HUES6 (cell line): ENCODE measurements at regions not wholly inside any gene's neighbourhood (a gene's known extent, or its start where the extent isn't known, plus 50 kb on each side); places are given as distances from the start of the nearest gene placed in this dataset.

ENCODE experiments used
- H3K27ac ChIP-seq: 2 replicates; pipeline ENCODE4 v1.7.0; 2013; ENCODE audit warnings: low read depth, mild to moderate bottlenecking, low read length, inconsistent platforms
- H3K27me3 ChIP-seq: 2 replicates; pipeline ENCODE4 v1.6.1; 2013; ENCODE audit warnings: low read length; ENCODE audit not compliant: control insufficient read depth, insufficient read depth
- H3K36me3 ChIP-seq: 2 replicates; pipeline ENCODE4 v1.6.1; 2013; ENCODE audit warnings: low read length; ENCODE audit not compliant: control insufficient read depth, insufficient read depth
- H3K4me1 ChIP-seq: 2 replicates; pipeline ENCODE4 v1.6.1; 2013; ENCODE audit warnings: low read length; ENCODE audit not compliant: control insufficient read depth, insufficient read depth
- H3K4me3 ChIP-seq: 2 replicates; pipeline ENCODE4 v1.5.1; 2013; ENCODE audit warnings: low read depth, low read length
- H3K9ac ChIP-seq: one replicate; pipeline ENCODE4 v1.6.1; 2013; ENCODE audit warnings: mild to moderate bottlenecking, low read length
- H3K9me3 ChIP-seq: 2 replicates; pipeline ENCODE4 v1.6.1; 2013; ENCODE audit warnings: low read depth, low read length; ENCODE audit not compliant: control insufficient read depth, insufficient read depth

DNA sequence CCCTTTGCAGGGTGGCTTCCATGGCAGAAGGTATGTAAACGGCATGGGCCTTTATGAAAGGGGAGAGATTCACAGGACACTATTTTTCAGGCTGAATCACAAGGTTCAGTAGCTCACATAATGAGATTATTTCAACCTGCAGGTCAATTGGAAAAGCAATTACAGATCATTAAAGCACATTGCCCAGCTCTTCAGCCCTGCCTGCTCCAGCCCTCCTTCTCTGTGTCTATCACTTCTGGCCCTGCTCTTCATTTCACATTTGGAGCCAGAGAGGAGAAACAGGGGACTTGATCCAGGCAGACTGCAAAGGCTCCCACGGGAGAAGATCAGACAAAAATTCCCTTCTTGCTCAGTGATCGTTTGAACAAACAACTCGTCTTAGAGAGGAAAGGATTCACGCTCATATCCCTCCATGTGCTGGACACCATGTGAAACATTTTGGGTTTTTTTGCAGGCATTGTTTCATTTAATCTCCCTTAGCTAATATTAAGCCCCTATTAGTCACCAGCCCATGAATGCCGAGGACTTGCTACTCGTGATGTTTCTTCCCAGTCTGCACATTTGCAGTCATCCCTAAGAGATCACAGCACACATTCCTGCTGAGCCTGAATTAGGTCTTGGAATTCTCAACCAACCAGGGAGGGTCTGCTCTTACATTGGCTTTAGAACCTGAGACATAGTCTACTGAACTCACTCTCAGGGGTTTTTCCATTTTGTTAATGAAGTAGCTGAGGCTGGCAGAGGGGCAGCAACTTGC lies 443.9 kb upstream of the CCL2 start:
- no peak overlapping the region for H3K9ac ChIP-seq
- H3K9me3 ChIP-seq = no peaks in the 10 kb centered on the region
- H3K4me3 ChIP-seq = no peak overlapping the region
- H3K27ac ChIP-seq = no peak overlapping the region
- peaks cover 6% of the 10 kb centered on the region; the same call in 1 of the 2 replicates for H3K4me1 ChIP-seq
- 0 out of 2 replicates have a peak, but pooled peaks cover 3% of the 10 kb centered on the region for H3K27me3 ChIP-seq
- no peaks in the 10 kb centered on the region for H3K36me3 ChIP-seq

- H3K27me3 ChIP-seq = 0 out of 2 replicates have a peak, but pooled peaks cover 3% of the 10 kb centered on the region
- H3K27ac ChIP-seq = no peak overlapping the region
- H3K4me3 ChIP-seq = no peak overlapping the region
- no peaks in the 10 kb centered on the region for H3K36me3 ChIP-seq
- no peaks in the 10 kb centered on the region; the same call in 1 of the 2 replicates for H3K4me1 ChIP-seq
- H3K9me3 ChIP-seq = no peaks in the 10 kb centered on the region
- no peak overlapping the region for H3K9ac ChIP-seq
These were observed 443.0 kb upstream of the CCL2 start for GRCh38 chr17:33811984-33812577.

DNA sequence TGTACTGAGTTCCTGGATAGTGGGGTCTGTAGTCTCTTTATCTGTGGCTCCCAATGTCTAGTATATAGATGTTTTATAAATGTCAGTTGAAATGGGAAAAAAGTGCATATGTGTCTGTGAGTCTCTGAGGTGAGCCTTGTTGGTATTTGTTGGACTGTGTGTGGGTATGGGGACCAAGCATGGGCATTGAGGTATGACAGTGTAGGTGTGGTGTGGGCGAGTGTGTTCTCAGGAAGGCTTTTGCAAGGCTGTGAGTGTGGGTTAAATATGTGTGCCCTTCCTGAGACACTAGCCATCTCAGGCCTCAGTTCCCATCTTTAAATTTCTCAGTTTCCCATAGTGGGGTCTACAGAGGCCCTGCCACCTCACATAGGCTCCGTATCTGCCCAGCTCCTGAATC lies 440.2 kb upstream of the CCL2 start:
- 0 out of 2 replicates have a peak, but pooled peaks cover 4% of the 10 kb centered on the region for H3K27me3 ChIP-seq
- H3K9ac ChIP-seq = no peak overlapping the region
- H3K36me3 ChIP-seq = no peaks in the 10 kb centered on the region
- H3K9me3 ChIP-seq = no peaks in the 10 kb centered on the region
- H3K27ac ChIP-seq = no peak overlapping the region
- H3K4me3 ChIP-seq = no peak overlapping the region
- H3K4me1 ChIP-seq = no peaks in the 10 kb centered on the region; the same call in 1 of the 2 replicates

DNA sequence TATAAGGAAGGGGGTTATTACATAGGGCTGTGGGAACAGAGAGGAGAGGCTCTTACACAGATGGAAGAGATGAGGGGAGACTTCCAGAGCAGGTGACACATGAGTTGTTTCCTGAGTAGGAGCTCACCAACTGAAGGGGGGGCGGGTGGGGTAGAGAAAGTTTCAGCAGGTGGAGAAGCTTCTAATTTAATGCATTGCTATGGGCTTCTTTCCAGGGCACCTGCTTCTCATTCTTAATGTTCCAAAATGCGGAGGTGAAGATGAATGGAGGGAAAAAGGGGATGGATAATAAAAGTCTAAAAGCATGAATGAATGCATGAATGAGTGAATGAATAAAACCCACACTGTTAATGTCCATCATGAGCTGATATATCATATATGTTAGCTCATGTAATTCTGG lies 439.0 kb upstream of the CCL2 start:
- Histone ChIP-seq H3K4me3 (no peak overlapping the region), H3K36me3 (no peaks in the 10 kb centered on the region), H3K9ac (no peak overlapping the region), H3K4me1 (no peaks in the 10 kb centered on the region; the same call in 1 of the 2 replicates), H3K27ac (no peak overlapping the region), H3K27me3 (0 out of 2 replicates have a peak, but pooled peaks cover 5% of the 10 kb centered on the region), H3K9me3 (no peaks in the 10 kb centered on the region)

GRCh38 chr17:33816842-33817617 lies 438.1 kb upstream of the CCL2 start:
- no peaks in the 10 kb centered on the region for H3K36me3 ChIP-seq
- H3K27ac ChIP-seq = no peak overlapping the region
- H3K9me3 ChIP-seq = no peaks in the 10 kb centered on the region
- no peak overlapping the region for H3K9ac ChIP-seq
- H3K27me3 ChIP-seq = 0 out of 2 replicates have a peak, but pooled peaks cover 7% of the 10 kb centered on the region
- no peak overlapping the region for H3K4me3 ChIP-seq
- no peaks in the 10 kb centered on the region; the same call in 1 of the 2 replicates for H3K4me1 ChIP-seq

DNA sequence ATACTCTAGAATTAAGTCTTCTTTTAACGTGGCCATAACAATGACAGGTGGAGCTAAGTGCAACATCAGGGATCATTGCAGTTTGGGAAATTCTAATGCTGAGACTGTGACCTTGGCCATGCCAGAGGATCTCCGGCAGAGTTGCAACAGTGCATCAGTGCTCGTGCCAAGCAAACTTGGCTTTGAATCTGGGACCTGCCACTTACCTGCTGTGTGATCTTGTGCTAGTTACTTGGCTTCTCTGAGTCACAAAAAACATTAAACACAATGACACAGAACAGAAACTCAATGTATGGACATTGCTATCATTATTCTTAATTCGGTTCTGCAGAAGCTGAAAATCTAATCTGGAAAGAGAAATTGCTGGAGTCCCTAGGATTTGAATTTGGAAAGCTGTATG lies 435.5 kb upstream of the CCL2 start:
- H3K4me3 ChIP-seq = no peak overlapping the region
- no peaks in the 10 kb centered on the region for H3K36me3 ChIP-seq
- no peak overlapping the region for H3K27ac ChIP-seq
- no peaks in the 10 kb centered on the region for H3K9me3 ChIP-seq
- no peak overlapping the region for H3K9ac ChIP-seq
- no peaks in the 10 kb centered on the region; the same call in 1 of the 2 replicates for H3K4me1 ChIP-seq
- 0 out of 2 replicates have a peak, but pooled peaks cover 7% of the 10 kb centered on the region for H3K27me3 ChIP-seq

- no peaks in the 10 kb centered on the region for H3K27me3 ChIP-seq
- no peaks in the 10 kb centered on the region for H3K36me3 ChIP-seq
- H3K4me1 ChIP-seq = no peaks in the 10 kb centered on the region
- H3K27ac ChIP-seq = no peak overlapping the region
- no peak overlapping the region for H3K4me3 ChIP-seq
- no peak overlapping the region for H3K9ac ChIP-seq
- H3K9me3 ChIP-seq = no peaks in the 10 kb centered on the region
These were observed 422.8 kb upstream of the CCL2 start for GRCh38 chr17:33832262-33832661.

GRCh38 chr17:33837281-33837680 lies 417.8 kb upstream of the CCL2 start:
- no peak overlapping the region for H3K9ac ChIP-seq
- no peak overlapping the region for H3K4me3 ChIP-seq
- H3K36me3 ChIP-seq = no peaks in the 10 kb centered on the region
- no peaks in the 10 kb centered on the region for H3K4me1 ChIP-seq
- no peak overlapping the region for H3K27ac ChIP-seq
- peaks cover 18% of the 10 kb centered on the region for H3K27me3 ChIP-seq
- no peaks in the 10 kb centered on the region for H3K9me3 ChIP-seq

DNA sequence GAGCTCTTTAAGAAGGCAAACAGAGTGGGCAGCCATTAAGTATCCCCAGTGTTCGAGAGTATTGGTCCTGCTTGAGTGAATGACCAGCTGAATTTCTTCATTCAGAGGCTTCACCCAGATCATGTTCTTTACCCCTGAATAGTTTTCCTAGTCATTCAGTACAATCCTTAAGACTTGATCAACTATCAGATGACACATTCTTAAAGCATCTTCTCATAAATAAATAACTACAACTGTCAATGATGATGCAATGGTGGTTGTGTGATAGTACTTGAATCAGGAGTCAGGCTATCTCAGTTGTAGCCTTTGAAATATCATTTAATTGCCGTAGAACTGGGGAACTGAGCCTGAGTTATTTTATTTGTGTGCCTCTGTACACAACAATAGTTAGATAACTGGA lies 416.8 kb upstream of the CCL2 start:
- Histone ChIP-seq H3K27ac (no peak overlapping the region), H3K4me1 (no peaks in the 10 kb centered on the region), H3K9me3 (no peaks in the 10 kb centered on the region), H3K9ac (no peak overlapping the region), H3K27me3 (peaks cover 18% of the 10 kb centered on the region), H3K36me3 (no peaks in the 10 kb centered on the region), H3K4me3 (no peak overlapping the region)

GRCh38 chr17:33847900-33848299 lies 407.2 kb upstream of the CCL2 start:
- Histone ChIP-seq H3K27ac (no peak overlapping the region), H3K27me3 (0 out of 2 replicates have a peak, but pooled peaks cover 4% of the 10 kb centered on the region), H3K4me1 (no peaks in the 10 kb centered on the region), H3K9me3 (no peaks in the 10 kb centered on the region), H3K9ac (no peak overlapping the region), H3K4me3 (no peak overlapping the region), H3K36me3 (no peaks in the 10 kb centered on the region)

- H3K4me3 ChIP-seq = no peak overlapping the region
- 0 out of 2 replicates have a peak, but pooled peaks cover 4% of the 10 kb centered on the region for H3K27me3 ChIP-seq
- no peak overlapping the region for H3K27ac ChIP-seq
- no peaks in the 10 kb centered on the region for H3K4me1 ChIP-seq
- H3K9me3 ChIP-seq = no peaks in the 10 kb centered on the region
- H3K36me3 ChIP-seq = no peaks in the 10 kb centered on the region
- H3K9ac ChIP-seq = no peak overlapping the region
These were observed 406.7 kb upstream of the CCL2 start for GRCh38 chr17:33848433-33848832.
